Stimulated activated CD4-positive, alpha-beta T cell treated with anti-CD3 and anti-CD28 coated beads, Interleukin-12 subunit alpha, Interleukin-12 subunit beta, amount 100 ng/mL, for 24 hours (primary cell): ENCODE measurements at regions not wholly inside any gene's neighbourhood (a gene's known extent, or its start where the extent isn't known, plus 50 kb on each side); places are given as distances from the start of the nearest gene placed in this dataset.

Source experiments
- DNase-seq, 2 experiments: peaks; one replicate each; pipeline ENCODE4 v3.0.0-alpha.2; 2020; ENCODE audit warnings: low read depth in 2 of 2

DNA sequence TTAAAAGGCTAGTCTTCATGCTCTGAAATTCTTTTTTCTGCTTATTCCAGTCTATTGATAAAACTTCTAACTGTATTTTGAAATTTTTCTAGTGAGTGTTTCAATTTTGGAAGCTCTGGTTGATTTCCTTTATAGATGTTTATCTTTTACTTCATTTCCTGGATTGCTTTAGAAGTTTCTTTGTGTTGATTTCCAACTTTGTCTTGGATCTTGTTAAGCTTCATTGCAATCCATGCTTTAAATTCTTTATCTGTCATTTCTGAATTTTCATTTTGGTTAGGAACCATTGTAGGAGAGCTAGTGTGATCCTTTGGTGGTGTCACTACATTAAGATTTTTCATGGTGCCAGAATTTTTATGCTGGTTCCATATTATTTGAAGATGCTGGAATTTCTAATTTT is 105.2 kb upstream of the DCBLD2 start:
- DNase-seq, result no peak

DNA sequence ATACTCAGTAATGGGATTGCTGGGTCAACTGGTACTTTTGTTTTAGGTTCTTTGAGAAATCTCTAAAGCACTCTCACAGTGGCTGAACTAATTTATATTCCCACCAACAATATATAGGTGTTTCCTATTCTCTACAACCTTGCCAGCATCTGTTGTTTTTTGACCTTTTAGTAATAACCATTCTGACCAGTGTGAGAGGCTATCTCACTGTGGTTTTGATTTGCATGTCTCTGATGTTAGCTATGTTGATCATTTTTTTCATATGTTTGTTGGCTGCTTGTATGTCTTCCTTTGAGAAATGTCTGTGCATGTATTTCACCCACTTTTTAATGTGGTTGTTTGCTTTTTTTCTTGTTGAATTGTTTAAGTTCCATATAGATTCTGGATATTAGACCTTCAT is 98.2 kb upstream of the DCBLD2 start:
- DNase-seq, result no peak

DNA sequence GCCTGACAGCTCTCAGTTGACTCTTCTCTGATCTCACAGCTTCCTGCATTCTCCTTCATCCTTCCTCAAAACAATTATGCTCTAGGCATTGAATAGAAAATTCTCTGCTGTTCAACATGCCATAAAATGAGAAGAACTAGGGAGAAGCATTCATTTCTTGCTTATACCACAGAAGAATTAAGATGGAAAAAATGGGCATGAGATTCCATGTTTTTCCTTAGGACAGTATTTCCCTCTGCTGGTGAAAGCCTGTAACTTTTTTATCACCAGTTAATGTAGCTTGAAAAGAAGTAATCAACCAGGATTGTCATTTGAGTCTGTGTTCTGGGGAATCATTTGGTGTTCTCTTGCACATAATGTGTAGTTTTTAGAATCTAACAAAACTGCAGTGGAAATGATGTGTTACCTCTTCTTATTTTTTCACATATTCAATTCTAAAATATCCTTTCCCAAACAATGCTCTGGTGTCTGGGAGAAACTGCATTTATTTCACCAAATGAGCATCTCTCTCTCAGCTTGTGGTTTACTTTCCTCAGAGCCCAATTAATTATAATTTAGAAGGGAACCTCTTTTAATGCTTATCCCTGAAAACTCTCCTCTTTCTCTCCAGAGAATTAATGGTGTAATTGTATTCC is 92.8 kb upstream of the DCBLD2 start:
- no peak for DNase-seq

DNA sequence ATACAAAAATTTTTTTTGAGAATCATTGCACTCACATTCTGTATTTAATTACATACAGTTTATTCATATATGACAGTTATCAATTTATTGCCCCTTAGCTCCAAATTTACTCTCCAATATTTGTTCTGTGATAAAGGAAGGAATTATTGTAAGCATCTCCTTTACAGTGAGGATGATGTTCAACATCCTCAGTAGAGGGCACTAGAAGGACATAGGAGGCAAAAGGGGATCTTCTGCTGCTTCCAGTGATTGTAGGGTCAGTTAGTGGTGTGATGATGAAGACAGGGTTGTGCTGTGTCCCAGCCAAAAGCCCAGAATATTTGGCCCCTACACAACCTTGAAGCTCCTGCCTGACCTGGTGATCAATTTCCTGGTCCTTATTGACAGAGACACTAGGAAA is 89.9 kb upstream of the DCBLD2 start:
- DNase-seq, result no peak

DNA sequence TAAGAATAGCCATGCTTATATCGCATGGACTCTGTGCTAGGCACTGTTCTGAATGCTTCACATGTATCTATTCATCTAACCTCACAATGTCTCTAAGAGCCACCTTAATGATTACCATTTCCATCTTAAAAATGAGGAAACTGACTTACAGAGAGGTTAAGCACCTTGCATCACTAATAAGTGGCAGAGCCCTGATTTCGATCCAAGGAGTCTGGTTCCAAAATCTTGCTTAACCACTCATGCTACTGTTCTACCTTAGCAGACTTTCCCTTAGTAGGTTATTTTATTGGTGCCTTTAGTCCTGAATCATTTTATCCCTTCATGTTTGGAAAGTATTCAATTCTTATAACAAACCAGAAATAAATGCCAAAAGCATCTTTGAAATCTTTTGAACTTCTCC is 89.2 kb upstream of the DCBLD2 start:
- DNase-seq, result no peak

DNA sequence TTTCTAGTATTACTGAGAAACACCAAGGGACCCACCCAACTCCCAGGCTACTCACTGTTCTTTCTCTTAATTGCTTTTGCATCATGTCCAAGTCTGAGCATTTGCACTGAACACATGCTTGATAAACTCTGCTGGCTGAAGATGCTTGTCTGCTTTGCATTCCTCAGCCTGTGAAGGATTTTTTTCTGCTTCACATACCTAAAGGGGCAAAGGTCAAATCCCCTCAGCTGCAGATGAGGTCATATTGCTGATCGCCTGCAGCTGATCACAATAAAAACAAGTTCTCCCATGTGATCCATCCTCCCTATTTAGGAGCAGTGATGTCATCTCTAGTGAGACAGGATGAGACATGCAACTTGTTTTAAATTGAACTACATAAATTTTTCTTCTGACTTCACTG is 84.6 kb upstream of the DCBLD2 start:
- no peak for DNase-seq

DNA sequence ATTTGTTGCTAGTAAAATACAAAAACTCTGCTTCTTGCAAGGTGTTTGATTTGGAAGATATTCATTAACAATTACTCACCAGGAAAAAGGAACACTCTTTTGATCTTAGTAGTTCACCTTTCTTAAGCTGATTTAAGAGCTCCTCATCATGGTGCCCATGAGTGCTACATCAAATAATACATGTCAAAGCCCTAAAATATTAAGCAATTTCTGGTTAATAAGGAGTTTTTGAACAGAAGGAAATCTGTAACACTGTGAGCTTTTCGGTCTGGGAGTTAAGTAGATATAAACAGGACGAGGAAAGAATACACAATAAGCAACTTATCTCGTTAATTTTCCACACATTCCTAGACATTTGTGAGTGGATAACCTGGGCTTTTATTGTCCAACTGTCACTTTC is 83.9 kb upstream of the DCBLD2 start:
- no peak for DNase-seq

DNA sequence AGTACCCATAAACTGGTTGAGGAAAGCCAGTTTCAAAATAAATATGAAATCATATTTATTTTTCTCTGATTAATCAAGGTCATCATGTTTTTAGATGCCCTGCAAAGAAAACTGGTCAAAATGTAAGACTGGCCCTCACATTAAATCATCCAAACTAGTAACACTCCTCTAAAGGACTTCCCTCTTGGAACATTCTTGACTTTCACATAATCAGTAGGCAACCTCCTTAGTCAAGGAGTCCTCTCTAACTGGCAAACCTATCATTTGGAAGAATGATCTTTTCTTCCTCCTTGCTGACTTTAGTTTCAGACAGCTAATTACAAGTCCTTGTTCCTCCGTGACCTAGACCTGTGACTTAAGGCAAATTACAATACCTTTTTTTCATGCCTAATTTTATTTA is 82.5 kb upstream of the DCBLD2 start:
- DNase-seq, result no peak

DNA sequence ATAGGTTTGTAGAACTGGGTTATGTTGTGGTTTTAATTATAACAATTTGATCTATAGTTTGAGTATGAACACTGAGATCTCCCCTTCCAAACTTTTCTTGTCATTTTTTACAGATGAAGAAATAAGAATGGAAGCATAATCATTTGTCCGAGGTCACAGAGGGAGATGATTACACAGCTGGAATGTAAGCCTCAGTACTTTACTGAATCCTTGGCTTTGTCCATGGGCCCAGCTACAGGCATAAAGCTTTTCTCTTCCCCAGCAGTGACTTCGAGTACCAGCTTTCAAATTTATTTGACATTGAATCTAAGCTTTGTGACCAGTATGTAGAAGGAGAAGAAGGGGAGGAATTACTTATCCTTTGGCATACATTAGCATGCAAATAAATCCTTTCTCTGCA is 80.9 kb upstream of the DCBLD2 start:
- DNase-seq, result no peak

DNA sequence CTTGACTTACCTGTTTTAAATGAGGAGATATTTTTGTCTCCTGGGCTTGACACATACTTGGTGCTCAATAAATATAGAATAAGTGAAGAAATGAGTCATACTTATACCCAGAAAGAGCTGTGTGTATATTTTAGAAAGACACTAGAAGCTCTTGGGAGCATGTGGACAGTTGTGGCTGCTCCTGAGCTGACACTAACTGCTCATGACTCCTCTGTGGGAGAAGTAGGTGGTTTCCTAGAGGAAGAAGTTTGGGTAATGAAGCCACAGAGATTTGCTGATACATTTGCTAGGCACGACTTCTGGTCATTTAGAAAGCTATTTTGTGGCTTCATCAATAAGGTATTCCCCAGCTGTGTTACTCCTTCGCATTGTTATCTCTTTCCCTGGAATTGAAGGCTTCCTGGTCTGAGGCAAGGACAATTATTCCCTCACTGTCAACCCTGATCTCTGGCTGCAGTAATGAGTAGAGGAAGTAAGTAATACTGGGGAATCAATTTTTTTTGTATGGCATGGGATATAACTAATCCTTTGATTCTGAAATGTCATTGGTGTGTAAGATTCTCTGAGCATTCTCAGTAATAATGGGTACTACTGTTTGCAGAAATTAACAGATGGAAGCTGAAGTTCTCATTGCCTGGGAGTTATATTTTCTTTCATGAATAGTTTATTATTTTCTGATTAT is 79.6 kb upstream of the DCBLD2 start:
- no peak for DNase-seq

DNA sequence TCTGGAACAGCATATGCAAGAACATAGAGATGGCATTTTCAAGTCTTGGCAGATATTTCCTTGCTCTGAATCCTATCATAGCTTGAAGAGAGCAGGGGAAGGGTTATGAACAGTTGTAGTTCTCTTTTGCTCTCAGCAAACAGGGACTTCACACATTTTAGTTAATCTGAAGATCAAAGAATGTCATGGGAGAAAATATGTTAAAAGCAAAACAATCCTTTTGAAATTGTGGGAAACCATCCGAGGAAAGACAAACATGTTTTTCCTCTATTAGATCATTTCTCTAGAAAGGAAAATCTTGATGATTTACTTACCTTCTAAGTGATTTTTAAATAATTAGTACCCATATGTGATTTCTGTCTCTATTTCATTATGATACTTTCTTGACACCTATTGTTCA is 77.8 kb upstream of the DCBLD2 start:
- DNase-seq, result no peak

DNA sequence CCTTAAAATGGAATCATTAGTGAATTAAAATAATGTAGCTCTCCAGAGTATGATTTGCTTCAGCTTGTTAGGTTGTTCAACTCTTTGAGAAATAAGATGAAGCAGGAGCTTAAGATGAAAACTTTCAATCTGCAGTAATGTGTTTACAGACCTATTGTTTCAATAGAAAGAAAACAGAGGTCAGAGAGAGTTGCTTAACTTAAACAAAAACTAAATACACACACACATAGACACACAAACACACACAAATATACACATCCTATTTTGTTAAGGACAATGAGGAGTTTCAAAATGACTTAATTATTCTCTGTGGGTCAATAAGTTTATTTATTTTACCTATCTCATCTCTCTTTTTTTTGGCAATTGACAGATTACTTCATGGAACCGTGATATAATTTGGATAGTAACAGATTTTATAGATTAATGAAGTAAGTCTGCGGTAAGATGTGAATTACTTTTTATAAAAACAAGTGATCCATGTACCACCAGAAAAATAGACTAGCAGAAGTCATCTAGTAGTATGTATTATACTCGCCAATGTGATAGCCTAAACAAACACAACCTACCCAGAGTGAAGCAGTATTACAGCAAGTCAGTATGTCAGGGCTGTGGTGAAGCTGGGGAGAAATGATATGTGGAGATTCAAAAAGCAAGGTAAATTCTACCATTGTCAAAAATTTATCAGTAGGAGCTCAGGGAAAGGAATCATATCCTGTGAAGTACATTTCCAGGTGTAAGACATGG is 76.7 kb upstream of the DCBLD2 start:
- no peak for DNase-seq

DNA sequence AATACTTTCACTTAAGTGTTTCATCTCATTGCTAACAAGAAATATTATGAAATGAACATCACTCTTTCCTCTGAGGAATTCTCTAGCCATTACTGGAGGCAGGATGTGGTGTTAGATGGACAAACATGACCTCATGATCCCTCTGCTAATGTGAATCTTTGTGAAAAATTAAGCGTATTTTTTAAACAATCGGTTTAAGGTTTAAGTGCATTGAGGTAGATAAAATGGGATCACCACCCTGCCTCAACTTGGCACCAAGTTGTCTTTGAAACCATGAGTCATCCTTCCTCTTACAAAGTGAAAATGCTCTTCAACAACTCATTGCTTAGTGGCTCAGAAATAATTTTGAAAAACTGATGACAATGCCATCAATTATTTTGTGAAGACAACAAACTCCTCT is 76.0 kb upstream of the DCBLD2 start:
- DNase-seq, result no peak

DNA sequence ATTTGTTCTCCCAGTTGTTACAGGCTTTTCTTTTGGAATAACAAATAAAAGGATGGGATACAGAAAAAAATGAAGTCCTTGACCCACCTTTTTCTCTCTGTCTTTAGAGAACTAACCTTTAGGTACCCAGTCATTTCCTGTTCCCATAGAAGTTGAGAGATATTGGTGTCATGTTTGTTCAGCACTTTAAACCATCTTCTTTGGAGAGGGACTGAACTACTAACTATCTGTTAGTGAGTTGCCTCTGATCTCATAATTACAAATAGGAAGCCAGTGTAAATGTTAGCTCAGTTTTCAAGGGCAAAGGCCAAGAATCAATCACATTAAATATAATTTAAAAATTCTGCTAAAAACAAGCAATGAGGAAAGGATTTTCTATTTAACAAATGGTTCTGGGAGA is 72.9 kb upstream of the DCBLD2 start:
- no peak for DNase-seq

DNA sequence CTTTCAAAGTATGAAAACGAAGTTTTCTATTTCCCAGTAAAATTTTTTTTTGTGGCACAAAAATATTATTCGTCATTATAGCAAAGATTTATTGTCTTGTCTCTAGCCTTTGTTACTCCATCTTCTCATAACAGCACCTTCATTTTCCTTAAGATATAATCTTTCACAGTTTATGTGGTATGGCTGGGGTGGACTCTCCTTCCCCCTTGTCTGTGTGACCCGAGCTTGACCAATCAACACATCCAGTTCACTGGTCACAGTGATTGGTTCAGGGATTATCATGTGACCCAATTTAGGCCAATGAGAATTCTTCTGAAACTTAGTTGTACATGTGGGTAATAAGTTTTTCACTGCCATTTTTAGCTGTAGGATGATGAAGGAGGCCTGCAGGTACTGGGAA is 71.2 kb upstream of the DCBLD2 start:
- DNase-seq, result no peak

DNA sequence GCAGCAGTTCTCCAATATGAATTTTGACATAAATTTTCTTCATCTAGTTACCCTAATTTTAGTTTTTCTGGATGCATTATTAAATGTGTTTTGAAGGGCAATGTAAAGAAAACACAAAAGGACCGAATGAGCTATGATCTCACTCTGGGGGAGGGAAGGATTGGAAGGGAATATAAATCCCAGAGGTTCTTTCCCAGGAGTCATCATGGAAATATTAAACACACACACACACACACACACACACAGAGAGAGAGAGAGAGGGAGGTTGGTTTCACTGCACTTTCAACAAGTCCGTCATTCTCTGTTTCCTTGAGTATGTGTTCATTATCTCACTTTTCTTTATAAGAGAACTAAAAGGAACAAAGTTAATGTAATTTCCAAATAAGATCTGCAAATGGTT is 70.7 kb upstream of the DCBLD2 start:
- DNase-seq, result no peak

DNA sequence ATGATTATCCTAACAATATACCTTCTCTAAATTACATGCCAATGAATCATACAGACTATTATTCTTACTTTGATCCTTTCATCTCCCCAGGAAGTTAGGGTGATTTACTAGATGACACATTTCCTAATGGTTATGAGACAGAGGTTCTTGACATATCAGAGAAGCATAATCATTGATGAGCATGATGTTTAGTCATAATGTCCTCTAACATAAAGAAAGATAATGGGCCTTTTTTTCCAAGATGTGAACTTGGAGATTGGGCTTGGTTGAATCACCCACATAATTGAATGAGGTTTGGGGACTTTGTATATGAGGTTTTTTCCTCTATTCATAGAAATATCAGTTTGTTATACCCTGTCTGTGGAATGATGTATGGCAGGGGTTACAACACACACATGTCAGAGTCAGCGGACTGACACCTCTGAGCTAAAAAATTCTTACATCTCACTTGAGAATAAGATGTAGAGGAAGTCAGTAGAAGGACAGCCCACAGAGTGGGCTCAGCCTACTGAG is 69.7 kb upstream of the DCBLD2 start:
- DNase-seq, result no peak

DNA sequence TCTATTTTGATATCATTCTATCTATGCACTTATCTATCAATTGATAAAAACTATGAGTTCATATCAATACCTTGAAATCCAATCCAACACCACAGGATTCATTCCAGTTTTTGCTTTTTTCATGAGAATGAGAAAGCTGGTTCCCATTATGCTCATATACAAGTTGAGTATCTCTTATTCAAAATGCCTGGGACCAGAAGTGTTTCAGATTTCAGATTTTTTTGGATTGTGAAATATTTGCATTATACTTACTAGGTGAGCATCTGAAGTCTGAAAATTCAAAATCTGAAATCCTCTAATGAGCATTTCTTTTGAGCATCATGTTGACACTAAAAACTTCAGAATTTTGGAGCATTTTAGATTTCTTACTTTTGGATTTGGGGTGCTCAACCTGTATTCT is 67.8 kb upstream of the DCBLD2 start:
- DNase-seq, result no peak

DNA sequence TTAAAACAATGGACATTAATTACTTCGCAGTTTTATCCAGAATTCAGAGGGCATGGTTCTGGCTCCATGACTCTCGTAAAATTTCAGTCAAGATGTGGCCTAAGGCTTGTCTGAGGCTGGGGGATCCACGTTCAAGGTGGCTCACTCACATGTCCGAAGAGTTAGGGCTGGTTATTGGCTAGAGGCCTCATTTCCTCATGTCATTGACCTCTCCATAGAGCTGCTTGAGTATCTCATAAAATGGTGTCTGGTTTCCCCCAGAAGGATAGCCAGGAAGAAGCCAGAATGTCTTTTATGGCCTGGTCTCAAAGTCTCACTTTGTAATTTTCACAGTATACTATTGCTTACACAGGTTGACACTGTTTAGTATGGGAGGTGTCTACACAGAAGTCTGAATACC is 67.3 kb upstream of the DCBLD2 start:
- no peak for DNase-seq

DNA sequence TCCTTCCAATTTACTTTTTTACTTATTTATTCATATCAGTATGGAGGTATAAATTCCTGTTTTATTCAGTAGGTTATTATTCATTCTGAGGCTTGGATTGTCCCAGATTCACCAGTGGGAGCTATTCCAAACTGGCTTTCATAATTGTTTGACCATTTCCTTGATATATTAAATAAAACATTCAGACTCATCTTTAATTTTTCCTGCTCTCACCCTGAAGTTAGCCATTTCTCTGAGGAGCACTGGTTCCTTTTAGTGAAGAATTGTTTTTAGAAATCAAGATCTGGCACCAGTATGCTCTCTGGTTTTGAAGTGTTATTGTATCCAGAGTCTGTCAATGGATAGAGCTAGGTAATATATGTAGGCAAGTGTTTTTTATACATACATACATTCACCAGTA is 66.9 kb upstream of the DCBLD2 start:
- no peak for DNase-seq

DNA sequence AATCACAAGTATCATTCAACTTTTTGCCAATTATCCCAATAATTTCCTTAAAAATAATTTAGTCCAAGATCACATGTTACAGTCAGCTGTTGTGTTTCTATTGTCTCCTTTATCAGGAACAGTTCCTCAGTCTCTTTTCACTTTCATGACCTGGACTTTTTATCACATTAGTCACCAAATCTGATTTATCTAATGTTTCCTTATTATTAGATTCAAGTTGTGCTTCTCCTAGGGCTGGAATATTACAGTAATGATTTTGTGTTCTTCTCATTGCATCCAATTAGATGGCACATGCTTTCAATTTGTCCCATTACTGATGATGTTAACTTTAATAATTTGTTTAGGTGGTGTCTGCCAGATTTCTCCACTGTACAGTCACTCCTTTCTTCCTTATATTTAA is 66.3 kb upstream of the DCBLD2 start:
- no peak for DNase-seq

DNA sequence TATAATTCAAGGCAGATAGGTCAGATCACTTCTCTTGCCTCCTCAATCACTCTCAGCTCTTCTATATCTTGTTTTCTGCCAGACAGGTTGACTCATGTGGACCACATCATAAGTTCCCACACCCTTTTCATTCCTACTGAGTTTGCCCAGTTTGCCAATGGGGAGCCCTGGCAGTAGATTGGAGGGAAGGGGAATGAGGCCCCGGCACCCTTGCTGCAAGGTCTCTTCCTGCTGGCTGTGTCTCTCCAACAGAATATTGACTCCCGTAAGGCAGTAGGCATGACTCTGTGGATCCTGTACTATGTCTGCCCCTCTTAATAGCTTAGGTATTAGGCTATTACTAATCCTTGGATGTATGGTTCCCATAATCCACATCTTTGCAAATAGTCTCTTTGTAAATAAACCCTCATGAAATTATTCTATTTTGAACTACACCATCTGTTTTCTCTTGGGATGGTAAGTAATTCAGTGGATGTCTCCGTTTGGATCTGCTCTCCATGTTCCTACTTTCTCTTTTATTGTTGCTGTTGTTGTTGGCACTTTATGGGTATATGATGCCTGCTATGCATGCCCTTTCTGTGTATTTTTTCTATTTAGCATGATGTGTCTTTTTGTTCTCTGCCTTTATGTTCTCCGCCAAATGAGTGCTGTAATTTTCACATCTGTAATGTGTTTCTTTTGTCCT is 65.5 kb upstream of the DCBLD2 start:
- no peak for DNase-seq

DNA sequence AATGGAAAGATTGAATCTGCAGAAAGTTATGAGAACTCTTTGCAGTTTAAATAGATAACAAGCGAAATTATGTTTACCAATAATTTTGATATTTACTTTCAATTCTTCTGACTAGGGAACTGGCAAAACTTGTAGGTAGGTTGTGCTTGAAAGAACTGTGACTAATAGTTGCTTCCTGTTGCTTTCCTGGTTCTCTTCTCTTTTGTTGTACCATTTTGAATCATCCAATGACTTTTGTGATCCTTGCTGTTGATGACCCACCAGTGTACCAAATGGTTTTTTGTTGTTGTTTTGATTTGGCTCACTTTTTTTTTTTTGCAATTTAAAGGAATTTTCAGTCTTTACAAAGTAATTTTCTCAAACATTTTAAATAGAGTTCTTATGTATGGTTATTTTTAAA is 64.9 kb upstream of the DCBLD2 start:
- DNase-seq, result no peak
